HG03460 (cell line): ENCODE measurements at regions not wholly inside any gene's neighbourhood (a gene's known extent, or its start where the extent isn't known, plus 50 kb on each side); places are given as distances from the start of the nearest gene placed in this dataset.

ENCODE experiments used
- ATAC-seq: cut with Tn5 transposase; IDR thresholded peaks from one replicate; pipeline ENCODE4 v1.9.1; 2021; ENCODE audit not compliant: unreplicated experiment

DNA sequence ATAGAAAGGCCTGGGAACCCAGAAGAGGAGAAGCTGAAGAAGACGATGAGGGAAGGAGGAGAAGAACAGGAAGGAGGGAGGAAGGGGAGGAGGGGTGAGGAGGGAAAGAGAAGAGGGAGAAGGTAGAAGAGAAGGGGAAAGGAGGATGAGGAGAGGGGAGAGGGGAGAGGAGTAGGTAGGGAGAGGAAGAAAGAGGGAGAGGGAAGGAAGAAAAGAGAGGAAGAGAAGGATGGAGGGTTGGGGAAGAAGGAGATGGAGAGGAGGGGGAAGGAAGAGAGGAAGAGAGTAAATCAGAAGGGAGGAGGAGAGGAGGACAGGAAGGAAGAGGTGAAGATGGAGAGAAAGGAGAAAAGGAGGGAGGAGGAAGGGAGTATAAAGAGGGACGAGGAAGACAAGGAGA lies 109.6 kb upstream of the IRX6 start:
- ATAC-seq: no peak

DNA sequence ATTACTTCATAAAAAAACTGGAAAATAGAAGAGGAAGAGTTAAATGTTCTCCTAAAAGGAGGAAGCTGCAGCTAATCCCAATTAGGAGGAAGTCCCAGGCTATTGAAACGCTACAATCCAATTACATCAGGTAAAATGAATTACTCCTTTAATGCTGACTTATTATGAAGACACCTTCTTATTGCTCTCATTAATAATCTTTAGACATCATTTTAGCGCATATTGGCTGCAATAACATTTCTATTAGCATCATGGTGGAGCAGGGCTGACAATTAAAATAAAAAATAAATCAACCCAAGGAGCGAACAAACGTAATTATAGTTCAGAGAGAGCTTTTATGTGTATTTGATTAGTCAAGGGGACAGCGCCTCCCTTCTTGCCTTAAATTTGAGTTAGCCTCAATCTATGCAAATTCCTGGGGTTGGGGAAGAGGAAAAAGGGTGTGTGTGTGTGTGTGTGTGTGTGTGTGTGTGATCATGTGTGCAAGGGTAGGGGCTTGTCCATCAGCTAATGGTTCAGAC lies 109.0 kb upstream of the IRX6 start:
- no peak for ATAC-seq

DNA sequence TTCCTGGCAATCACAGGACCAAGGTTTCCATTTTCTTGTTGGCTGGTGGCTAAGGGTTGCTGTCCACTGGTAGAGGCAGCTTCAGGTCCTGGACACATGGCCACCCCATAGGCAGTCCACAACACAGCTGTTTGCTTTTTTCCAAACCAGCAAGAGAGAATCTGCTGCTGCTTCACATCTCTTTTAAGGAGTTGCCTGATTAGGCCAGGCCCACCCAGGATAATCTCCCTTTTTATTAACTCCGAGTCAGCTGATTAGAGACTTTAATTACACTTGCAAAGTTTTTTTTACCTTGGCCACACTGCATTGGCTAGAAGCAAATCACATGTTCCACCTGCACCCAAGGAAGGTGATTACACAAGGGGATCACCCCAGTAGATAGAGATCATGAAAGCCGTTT lies 106.6 kb upstream of the IRX6 start:
- no peak for ATAC-seq

DNA sequence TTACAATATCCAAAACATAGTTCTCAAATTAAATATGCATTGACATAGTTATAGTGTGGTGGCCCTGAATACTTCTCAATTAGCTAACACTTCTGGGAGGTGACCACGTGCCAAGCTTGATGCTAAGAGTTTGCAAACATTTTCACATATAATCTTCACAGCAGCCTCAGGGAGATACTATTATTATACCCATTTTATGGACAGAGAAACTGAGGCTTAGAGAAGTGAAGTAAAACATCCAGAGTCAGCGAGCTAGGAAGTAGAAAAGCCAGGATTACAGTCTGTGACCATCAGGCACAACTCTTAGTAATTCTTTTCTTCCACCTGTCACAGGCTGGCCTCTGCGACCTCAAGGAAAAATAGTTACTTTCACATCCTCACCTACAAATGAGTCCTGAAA lies 102.2 kb upstream of the IRX6 start:
- ATAC-seq: no peak

DNA sequence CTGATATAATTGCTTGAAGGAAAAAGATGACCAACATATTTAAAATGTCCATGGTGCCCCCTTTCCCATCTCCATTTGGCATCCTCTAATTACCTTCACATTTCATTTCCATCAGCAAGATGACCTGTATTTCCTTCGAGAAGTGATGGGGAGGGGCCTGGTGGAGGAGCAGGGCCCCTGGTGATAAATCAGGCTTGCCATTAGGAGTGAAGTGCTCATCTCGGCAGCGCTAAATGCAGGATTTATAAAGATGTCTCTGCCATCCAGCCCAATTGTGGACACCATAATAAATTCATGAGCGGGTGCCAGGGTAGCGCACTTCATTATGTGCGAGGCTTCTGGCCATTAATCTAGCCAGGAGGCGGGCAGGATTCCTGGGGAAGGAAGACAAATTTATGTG lies 101.5 kb upstream of the IRX6 start:
- ATAC-seq: no peak

DNA sequence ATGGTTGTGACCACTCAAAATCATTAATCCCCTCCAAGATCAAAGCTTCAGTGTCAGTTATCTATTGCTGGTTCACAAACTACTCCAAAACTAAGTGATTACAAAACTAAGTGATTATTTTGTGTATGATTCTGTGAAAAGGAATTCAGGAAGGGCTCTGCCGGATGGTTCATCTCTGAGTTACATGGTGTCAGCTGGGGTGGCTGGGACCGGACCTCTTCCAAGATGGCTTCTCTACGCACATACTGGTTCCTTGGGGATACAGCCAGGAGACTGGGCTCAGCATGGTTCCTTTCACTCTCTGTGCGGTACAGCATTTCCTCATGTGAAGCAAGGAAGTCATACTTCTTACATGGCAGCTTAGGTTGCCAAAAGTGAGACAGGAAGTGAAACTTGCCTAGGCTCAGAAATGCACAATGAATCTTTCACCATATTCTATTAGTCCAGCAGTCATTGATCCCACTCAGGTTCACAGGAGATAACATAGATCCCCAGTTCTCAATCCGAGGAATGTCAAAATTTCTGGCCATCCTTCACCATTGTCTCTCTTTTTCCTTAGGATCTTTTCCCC lies 97.9 kb upstream of the IRX6 start:
- no peak for ATAC-seq

DNA sequence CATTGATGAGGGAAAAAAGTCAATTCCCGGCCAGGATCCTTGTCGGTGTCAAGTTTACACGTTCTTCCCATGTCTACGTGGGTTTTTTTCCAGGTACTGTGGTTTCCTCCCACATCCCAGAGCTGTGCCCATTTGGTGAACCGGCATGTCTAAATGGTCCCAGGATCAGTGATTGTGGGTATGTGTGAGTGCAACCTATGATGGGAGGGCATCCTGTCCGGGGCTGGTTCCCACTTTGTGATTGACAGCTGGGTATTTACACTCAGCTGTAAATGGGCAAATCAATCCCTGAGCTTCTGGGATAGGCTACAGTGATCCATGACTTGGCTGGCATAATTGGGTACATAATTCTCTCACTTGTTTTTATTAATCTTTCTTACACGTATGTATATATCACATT lies 91.2 kb upstream of the IRX6 start:
- no peak for ATAC-seq

DNA sequence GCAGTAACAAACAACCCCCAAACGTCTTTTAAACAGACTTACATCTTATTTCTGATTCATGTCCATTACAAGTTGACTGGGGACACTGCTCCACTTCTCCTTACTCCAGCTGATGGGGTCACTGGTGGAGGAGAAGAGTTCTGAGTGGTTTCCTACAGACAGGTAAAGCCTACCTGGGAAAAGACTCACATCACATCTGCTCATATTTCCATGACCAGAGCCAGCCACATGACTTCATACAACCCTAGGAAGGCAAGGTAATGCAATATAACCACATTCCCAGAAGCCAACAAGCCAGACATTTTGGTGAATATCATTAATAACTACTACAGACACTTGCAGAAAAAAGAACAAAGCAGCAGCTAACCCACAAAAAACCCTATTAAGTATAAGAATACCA lies 90.5 kb upstream of the IRX6 start:
- ATAC-seq: no peak

DNA sequence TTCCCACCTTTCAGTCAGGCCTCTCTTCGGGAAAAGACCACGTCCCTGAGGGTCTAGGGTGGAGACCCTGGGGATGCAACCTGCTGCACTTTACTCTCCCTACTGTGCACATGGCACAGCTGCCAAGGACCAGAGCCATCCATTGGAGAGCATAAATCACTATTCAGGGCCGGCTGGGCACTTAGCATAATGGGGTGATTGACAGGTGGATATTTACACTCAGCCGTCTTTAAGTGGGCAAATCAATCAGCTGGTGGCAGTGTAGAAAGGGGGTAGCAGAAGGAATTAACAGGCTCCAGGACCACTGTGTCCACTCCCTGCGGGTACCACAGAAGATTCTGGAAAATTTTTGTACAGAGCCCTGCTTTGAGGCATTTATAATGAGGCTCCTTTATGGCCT lies 87.3 kb upstream of the IRX6 start:
- ATAC-seq: no peak

DNA sequence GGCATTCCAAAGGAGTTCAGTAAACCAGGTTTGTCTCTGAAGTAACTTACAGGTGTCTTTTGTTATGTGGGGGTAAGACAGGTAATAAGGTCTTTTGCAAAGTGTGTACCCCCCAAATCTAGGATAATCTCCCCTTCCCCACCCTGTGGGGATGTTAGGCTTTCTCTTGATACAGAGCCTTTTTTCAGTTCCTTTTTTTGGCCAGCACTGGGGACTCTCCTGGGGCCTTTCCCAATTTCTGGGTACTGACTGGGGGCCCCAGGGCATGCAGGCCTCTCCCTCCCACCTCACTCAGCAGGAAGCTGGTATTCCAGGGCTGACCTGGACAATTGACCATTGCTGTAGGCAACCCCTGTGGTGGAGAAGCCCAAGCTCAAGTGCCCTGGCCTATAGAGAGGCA lies 84.3 kb upstream of the IRX6 start:
- ATAC-seq: no peak

DNA sequence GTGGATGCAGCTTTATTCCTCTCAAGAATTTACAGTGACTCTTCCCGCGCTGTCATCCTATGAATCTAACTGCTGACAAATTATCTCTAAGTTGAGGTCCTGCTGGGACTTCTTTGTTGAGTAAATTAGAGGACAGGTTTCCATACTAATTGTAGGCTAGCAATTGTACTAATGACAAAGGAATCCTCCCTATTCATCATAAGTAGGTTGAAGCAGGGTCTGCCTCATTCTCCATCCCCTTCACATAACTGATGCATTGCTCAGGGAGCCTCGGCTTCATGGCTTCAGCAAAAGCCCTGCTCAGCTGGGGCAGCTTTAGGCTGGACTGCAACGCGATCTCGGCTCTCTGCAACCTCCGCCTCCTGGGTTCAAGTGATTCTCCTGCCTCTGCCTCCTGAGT lies 83.1 kb upstream of the IRX6 start:
- ATAC-seq: no peak

DNA sequence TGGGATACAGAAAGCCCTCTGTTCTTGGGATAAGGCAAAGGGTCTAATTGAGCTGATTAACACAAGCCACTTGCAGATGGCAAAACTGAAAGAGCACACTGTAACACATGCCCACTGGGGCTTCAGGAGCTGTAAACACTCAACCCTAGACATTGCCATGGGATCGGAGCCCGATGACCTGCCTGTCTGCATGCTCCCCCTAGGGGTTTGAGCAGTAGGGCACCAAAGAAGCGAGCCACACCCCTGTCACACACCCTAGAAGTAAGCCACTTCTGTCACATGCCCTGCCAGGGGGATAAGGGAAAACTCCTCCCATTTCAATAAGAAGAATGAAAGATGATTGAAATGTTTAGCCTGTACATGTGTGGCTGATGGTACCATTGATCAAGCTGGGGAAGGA lies 81.3 kb upstream of the IRX6 start:
- ATAC-seq: no peak

DNA sequence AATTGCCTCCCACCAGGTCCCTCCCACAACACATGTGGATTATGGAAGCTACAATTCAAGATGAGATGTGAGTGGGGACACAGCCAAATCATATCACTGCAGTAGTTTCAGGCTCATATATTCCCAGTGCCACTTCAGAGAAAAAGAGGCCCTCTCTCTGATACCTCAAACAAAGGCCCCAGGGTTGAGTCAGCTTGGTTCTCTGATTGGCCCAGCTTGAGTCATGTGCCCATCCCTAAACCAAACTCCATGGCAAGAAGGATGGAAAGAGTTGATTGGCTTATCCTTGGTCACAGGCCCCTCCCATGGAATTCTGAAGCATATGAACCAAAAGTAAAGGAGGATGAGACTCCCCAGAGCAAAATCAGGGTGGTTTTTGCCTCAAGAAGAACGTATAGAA lies 75.9 kb upstream of the IRX6 start:
- ATAC-seq: no peak

DNA sequence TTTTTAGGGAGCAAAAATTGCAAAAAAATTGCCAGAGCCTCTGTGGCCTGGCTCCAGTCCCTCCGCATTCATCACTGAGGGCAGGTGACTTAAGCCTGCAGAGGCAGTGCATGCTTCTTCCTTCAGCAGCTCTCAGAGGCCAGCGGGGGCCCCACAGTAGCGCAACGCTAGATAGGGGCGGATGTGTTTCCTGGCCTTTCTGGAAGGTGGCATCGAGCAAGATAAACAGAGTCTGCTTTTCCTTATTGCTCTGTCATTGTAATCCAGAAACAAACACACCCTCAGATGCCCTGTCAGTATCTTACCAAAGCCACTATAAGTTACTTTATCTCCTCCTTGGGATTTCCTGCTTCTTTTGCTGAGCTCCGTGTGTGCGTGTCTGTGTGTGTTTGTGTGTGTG lies 75.5 kb upstream of the IRX6 start:
- no peak for ATAC-seq

DNA sequence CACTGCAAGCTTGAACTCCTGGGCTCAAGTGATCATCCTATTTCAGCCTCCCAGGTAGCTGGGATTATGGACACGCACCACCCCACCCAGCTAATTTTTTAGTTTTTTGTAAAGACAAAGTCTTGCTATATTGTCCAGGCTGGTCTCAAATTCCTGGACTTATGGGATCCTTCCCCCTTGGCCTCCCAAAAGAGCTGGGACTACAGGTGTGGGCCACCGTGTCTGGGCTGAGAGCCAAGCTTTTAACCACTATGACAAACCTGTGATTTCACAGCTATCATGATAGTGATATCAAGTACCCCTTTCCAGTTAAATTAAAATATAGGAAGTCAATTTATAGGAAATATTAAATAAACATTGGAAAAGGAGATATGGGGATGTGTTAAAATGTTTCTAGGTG lies 74.6 kb upstream of the IRX6 start:
- no peak for ATAC-seq

DNA sequence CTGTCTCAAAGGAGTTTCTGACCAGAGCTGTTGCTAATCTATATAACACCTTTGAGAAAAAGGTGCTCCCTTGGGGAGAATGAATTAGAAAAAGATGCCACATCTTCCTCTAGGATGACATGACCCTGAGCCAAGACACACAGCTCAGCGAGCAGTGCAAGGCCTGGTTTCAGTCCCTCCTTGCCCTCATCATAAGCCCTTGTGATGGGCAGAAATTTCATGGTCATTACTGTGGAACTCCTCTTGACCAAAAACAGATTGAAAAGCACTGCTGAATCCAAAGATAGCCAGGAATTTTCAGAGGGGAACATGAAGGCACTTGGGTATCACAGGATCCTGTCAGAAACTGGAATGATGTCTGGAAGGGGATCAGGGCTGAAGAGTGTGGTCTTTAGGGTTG lies 74.1 kb upstream of the IRX6 start:
- no peak for ATAC-seq

DNA sequence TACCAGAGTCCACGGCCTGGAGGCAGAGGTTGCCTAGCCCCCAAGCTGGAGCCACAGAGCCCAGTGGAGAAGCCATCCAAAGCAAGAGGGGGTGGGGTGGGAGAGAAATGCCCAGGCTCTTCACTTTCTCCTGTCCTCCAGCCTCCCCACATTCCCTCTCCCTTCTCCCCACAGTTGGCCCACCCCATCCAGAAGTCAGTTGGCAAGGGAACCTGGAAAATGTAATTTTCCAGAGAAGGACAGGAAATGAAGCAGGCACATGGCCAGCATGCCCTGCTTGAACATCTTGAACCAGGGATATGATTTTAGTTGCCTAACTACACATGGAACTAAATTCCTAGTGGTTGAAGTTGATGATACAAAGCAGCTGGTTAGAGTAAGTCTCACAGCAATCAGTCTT lies 73.3 kb upstream of the IRX6 start:
- ATAC-seq: no peak

DNA sequence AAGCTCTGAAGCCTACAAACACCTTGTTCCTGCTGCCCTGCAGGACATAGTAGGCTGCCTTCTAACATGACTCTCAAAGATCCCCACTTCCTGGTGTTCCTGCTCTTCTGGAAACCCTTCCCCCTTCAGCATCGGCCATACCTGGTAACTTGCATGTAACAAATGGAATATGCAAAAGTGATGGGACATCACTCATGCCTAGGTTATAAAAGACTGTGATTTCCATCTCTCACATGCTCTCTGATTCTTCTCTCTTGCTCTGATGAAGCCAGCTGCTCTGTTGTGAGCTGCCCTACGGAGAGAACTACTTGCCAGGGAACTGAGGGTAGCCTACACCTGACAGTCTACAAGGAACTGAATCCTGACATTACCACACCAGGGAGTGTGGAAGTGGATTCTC lies 72.9 kb upstream of the IRX6 start:
- no peak for ATAC-seq

DNA sequence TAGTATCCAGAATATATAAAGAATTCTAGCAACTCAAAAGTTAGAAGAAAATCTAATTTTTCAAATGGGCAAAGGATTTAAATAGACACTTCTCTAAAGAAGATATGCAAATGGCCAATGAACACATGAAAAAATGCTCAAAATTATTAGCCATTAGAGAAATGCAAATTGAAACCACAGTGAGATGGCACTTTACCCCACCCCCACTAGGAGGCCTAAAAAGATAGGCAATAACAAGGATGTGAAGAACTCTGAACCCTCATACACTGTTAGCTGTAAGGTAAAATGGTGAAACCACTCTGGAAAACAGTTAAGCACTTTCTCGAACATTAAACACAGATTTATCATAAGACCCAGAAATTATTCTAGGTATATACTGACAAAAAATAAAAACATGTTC lies 71.4 kb upstream of the IRX6 start:
- no peak for ATAC-seq

DNA sequence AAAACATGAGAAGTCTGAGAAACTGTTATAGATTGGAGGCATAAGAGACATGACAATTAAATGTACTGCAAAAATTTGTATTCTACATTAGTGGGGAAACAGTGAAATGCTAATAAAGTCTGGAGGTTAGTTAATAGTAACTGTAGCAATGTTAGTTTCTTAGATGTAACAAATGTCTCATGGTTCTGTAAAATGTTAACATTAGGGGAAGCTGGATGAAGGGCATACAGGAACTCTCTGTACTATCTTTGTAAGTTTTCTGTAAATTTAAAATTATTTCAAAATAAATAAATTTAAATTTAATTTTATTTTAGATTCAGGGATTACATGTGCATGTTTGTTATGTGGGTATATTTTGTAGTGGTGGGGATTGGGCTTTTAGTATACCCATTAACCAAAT lies 70.0 kb upstream of the IRX6 start:
- no peak for ATAC-seq

DNA sequence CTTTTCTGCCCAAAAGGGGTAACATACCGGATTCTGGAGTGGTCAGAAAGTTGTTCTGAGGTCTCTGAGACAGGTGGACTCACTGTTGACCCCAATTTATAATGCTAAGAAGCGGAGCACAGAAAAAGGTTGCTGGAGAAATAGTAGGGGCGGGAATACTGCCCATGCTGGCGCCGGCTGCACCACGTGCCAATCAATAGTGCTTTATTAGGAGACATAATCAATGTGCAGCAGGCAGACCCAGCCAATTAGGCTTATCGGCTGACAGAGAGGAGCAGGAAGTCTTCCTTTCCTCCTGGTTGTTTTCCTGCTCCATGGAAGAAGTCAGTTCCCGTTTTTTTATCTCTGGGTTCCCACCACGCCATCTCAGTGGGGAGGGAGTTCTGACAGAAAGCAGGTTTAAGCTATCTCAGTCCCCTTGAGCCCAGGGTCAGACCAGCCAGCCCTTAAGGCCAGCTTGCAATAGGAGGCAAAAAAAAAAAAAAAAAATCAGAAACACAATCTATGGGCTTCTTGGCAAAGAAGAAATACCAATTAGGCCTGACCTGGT lies 68.2 kb upstream of the IRX6 start:
- no peak for ATAC-seq

DNA sequence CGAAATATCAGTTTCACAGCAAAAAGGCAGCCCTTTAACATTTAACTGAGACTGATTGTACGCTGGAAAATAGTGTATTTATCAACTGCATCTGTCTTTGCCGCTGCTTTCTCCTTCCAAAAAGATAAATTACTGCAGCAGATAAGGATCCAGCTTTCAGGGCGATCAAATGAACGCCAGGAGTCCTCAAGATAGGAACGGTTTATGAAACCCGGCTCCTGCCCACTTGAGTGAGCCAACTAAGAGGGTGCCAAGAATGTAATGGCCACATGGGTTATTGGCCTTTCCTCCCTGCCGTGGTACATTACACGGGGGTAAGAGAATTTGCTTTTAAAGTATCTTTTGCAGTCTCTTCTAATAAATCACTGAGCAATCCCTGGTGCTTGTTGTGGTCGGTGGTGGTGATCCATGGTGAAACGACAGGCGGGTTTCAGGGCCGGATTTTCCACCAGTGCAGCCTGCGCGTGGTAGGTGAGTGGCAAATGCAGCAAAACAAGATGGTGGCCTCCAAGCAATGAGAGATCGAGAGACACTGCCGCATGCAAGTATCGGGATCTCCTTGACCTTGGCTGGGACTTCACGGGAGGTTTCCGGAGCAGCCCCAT lies 67.5 kb upstream of the IRX6 start:
- no peak for ATAC-seq

DNA sequence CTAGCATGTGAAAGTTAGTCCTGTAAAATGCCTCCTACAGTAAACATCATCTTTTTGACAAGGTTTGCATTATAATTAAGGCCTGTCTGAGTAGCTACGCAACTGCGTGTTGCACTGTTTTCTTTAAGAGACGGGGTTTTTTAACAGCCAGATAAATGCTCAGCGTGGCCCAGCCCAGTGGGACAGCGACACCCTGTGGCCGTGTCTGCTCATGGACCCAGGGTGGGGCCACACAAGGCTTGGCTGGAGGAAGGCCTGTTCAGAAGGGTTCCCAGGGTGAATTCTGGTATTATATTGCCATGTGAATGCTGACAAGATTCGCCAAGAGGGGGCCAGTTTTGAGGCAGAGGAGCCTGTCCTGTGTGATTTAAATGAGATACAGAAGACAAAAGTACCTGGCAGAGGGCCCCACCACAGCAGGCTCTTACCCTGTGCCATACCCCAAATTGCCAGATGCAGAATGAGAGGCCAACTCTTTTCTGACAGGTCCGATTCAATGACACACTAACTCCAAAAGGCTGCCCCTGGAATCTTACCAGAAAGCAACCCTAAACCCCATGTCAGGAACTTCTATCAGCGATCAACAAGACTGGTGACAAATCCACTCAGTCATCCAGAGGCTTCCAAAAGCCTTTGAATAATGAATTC lies 65.9 kb upstream of the IRX6 start:
- ATAC-seq: no peak
